HCT116 (cell line): ENCODE measurements at regions not wholly inside any gene's neighbourhood (a gene's known extent, or its start where the extent isn't known, plus 50 kb on each side); places are given as distances from the start of the nearest gene placed in this dataset.

ENCODE experiments used
- ATAC-seq: fragments of 200-7000 bp; cut with Tn5 transposase; 2 replicates; pipeline ENCODE4 v1.9.1; 2020; ENCODE audit warnings: mild to moderate bottlenecking, moderate library complexity
- BruUV-seq: library from RNA; stranded (reverse); fragments of 400-500 nt; replicated peaks from 2 replicates; lab custom pipeline; 2021; lab: Mats Ljungman, UMichigan
- CTCF ChIA-PET: fragments of 300-600 bp; sonication (Branson Sonifier 250); formaldehyde crosslinking; loops from one replicate; lab custom pipeline; 2021; ENCODE audit warnings: antibody characterized with exemption; lab: Charles Lee
- POLR2A ChIA-PET: fragments of 300-600, 350-600 bp; sonication (Branson Sonifier 250); formaldehyde crosslinking; loops from one replicate; lab custom pipeline; 2021; ENCODE audit warnings: antibody characterized with exemption; lab: Charles Lee
- RAD21 ChIA-PET, 2 experiments: fragments of 300-600 bp; sonication (Branson Sonifier 250); formaldehyde crosslinking; loops; one replicate each; lab custom pipeline; 2023; ENCODE audit warnings: low total read pairs in 2 of 2; ENCODE audit not compliant: uncharacterized antibody in 2 of 2, unreplicated experiment in 2 of 2, low non-redundant PET in 1 of 2; lab: Charles Lee
- DNase-seq: peaks from one replicate; pipeline ENCODE4 v3.0.0-alpha.2; 2010; ENCODE audit warnings: low read depth, low spot score
- H2AFZ ChIP-seq: fragments of 200-600 bp; shearing (Covaris generic), sonication (generic); 2 replicates; pipeline ENCODE4 v1.6.1; 2017; ENCODE audit warnings: low read depth, mixed run types, mixed read lengths, antibody characterized with exemption, low read length; ENCODE audit not compliant: poor library complexity, severe bottlenecking
- H3K27ac ChIP-seq: 2 replicates; pipeline ENCODE4 v1.5.1; 2012; ENCODE audit warnings: low read depth, low read length
- H3K27me3 ChIP-seq: fragments of 200-600 bp; sonication (generic); 2 replicates; pipeline ENCODE4 v1.6.1; 2016; ENCODE audit warnings: mixed run types, low read length, mixed read lengths; ENCODE audit not compliant: insufficient read depth
- H3K36me3 ChIP-seq, 2 experiments: fragments of 200-500 bp in 1 of 2; fragments of 200-600 bp in 1 of 2; sonication (Bioruptor generic) in 1 of 2; sonication (generic) in 1 of 2; 2 replicates each; pipeline versions ENCODE4 v1.5.1 to v1.6.1; 2014 to 2016; ENCODE audit warnings: low read length in 2 of 2, inconsistent platforms in 1 of 2, mixed read lengths in 1 of 2, mixed run types in 1 of 2; ENCODE audit not compliant: insufficient read depth in 2 of 2, control insufficient read depth in 1 of 2
- H3K4me1 ChIP-seq, 2 experiments: fragments of 200-600 bp in 1 of 2; sonication (generic) in 1 of 2; 2 replicates each; pipeline versions ENCODE4 v1.5.1 to v1.6.1; 2012 to 2017; ENCODE audit warnings: low read length in 2 of 2, inconsistent platforms in 1 of 2, mild to moderate bottlenecking in 1 of 2, mixed read lengths in 1 of 2, mixed run types in 1 of 2, moderate library complexity in 1 of 2; ENCODE audit not compliant: insufficient read depth in 2 of 2, control insufficient read depth in 1 of 2
- H3K4me2 ChIP-seq: fragments of 200-600 bp; sonication (generic); 2 replicates; pipeline ENCODE4 v1.6.1; 2017; ENCODE audit warnings: mixed run types, low read length, mixed read lengths
- H3K4me3 ChIP-seq, 2 experiments: fragments of 200-600 bp in 1 of 2; sonication (generic) in 1 of 2; replicated peaks in 1 of 2; 2 replicates each; pipeline ENCODE4 v1.5.1; 2011 to 2016; ENCODE audit warnings: low read length in 2 of 2, control low read depth in 1 of 2, low read depth in 1 of 2, mild to moderate bottlenecking in 1 of 2, mixed read lengths in 1 of 2, mixed run types in 1 of 2
- H3K79me2 ChIP-seq: fragments of 200-600 bp; sonication (generic); 2 replicates; pipeline ENCODE4 v1.6.1; 2017; ENCODE audit warnings: mild to moderate bottlenecking, mixed run types, low read length, moderate library complexity, mixed read lengths; ENCODE audit not compliant: insufficient read depth
- H3K9ac ChIP-seq: fragments of 200-600 bp; sonication (generic); 2 replicates; pipeline ENCODE4 v1.6.1; 2016; ENCODE audit warnings: low read length, mixed read lengths
- H3K9me2 ChIP-seq: fragments of 200-600 bp; sonication (generic), shearing (Covaris generic); 2 replicates; pipeline ENCODE4 v1.6.1; 2017; ENCODE audit warnings: mixed run types, mild to moderate bottlenecking, moderate library complexity; ENCODE audit not compliant: insufficient read depth
- H3K9me3 ChIP-seq, 2 experiments: fragments of 200-500 bp in 1 of 2; fragments of 200-600 bp in 1 of 2; sonication (Bioruptor generic) in 1 of 2; sonication (generic) in 1 of 2; 2 replicates each; pipeline ENCODE4 v1.6.1; 2014 to 2017; ENCODE audit warnings: low read length in 2 of 2, mixed read lengths in 2 of 2, inconsistent platforms in 1 of 2, low read depth in 1 of 2, mild to moderate bottlenecking in 1 of 2, mixed run types in 1 of 2, moderate library complexity in 1 of 2; ENCODE audit not compliant: control insufficient read depth in 1 of 2, insufficient read depth in 1 of 2
- H4K20me1 ChIP-seq: fragments of 200-600 bp; sonication (generic), shearing (Covaris generic); 2 replicates; pipeline ENCODE4 v1.6.1; 2017; ENCODE audit warnings: mixed run types, mild to moderate bottlenecking, moderate library complexity; ENCODE audit not compliant: insufficient read depth
- CBX3 ChIP-seq: IDR thresholded peaks from 2 replicates; pipeline ENCODE4 v1.6.1; 2012; ENCODE audit warnings: low read depth
- EGR1 ChIP-seq: IDR thresholded peaks from 2 replicates; pipeline ENCODE4 v1.6.1; 2012; ENCODE audit warnings: low read depth
- ELF1 ChIP-seq: IDR thresholded peaks from 2 replicates; pipeline ENCODE4 v1.6.1; 2012; ENCODE audit warnings: low read depth, borderline replicate concordance
- SIN3A ChIP-seq: IDR thresholded peaks from 2 replicates; pipeline ENCODE4 v1.6.1; 2012; ENCODE audit warnings: low read depth
- SP1 ChIP-seq: IDR thresholded peaks from 2 replicates; pipeline ENCODE4 v1.6.1; 2012; ENCODE audit warnings: low read depth
- intact Hi-C: fragments of 100-400 bp; cut with micrococcal nuclease; formaldehyde crosslinking; loops from 2 replicates; pipeline ENCODE4 v1.10.0; 2022
- TF ChIP-seq, protein P1 (sequence below): IDR thresholded peaks from 2 replicates; pipeline ENCODE4 v1.6.1; 2012
- TF ChIP-seq, protein P2 (sequence below): IDR thresholded peaks from 2 replicates; pipeline ENCODE4 v1.6.1; 2012

- TF ChIP-seq EGR1, result no peak
- H3K27ac ChIP-seq, result no peak overlapping the region
- BruUV-seq, result no TSS peak
- peaks cover 0 to 13% of the 10 kb centered on the region in 2 experiments; a peak in 2 of 4 replicates for H3K4me1 ChIP-seq
- intact Hi-C loops, result no loop called here
- no peaks in the 10 kb centered on the region for H3K36me3 ChIP-seq
- POLR2A ChIA-PET, result interaction anchor here (0.6 kb wide), 1 partner anchor 178 kb away, joined by 3 read pairs; no protein-coding TSS in a partner anchor
- CTCF ChIA-PET, result no interaction called here
- RAD21 ChIA-PET, result no interaction called here
- H4K20me1 ChIP-seq, result no peaks in the 10 kb centered on the region
- ATAC-seq (no peak), DNase-seq (no peak)
- no peaks in the 10 kb centered on the region for H3K79me2 ChIP-seq
- no peaks in the 10 kb centered on the region; the same call in 1 of the 2 replicates for H3K9me2 ChIP-seq
- no peak overlapping the region for H3K4me2 ChIP-seq
- H3K9ac ChIP-seq, result no peak overlapping the region
- no peaks in the 10 kb centered on the region for H3K27me3 ChIP-seq
- H3K4me3 ChIP-seq, result no peak overlapping the region
- H3K9me3 ChIP-seq, result no peaks in the 10 kb centered on the region
- H2AFZ ChIP-seq, result no peak overlapping the region
Observed at GRCh38 chr2:64344999-64345576, 108.9 kb upstream of the LGALSL start.

DNA sequence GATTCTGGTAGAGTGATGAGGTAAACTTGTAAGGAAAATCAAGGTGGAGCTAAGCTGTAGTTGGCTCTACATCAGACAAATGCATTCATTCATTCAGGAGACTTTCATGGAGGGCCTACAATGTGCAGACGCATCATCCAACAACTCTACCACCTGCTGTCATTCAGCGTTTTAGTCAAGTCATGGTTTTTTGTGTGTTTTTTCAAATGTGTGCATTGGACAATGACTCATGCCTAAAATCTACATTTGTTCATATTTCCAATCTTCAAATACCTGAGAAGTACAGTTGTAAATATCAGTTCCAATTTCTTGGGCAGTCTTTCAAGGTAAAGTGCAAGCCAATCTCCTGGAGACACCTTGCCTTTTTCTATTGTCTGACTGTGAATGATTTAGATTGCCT is 108.0 kb upstream of the LGALSL start:
- Histone ChIP-seq H4K20me1 (no peaks in the 10 kb centered on the region), H3K79me2 (no peaks in the 10 kb centered on the region), H2AFZ (no peak overlapping the region), H3K9me3 (no peaks in the 10 kb centered on the region), H3K4me2 (no peak overlapping the region), H3K9me2 (no peaks in the 10 kb centered on the region; the same call in 1 of the 2 replicates), H3K27ac (no peak overlapping the region), H3K4me3 (no peak overlapping the region), H3K4me1 (peaks cover 0 to 13% of the 10 kb centered on the region in 2 experiments; a peak in 2 of 4 replicates), H3K27me3 (no peaks in the 10 kb centered on the region), H3K9ac (no peak overlapping the region), H3K36me3 (no peaks in the 10 kb centered on the region)
- CTCF ChIA-PET, result no interaction called here
- RAD21 ChIA-PET, result no interaction called here
- POLR2A ChIA-PET, result no interaction called here
- TF ChIP-seq, protein P1, sequence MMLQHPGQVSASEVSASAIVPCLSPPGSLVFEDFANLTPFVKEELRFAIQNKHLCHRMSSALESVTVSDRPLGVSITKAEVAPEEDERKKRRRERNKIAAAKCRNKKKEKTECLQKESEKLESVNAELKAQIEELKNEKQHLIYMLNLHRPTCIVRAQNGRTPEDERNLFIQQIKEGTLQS, result no peak
- TF ChIP-seq ELF1, result no peak
- no peak for TF ChIP-seq SIN3A
- no peak for TF ChIP-seq SP1
- TF ChIP-seq, protein P2, sequence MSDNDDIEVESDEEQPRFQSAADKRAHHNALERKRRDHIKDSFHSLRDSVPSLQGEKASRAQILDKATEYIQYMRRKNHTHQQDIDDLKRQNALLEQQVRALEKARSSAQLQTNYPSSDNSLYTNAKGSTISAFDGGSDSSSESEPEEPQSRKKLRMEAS, result no peak
- TF ChIP-seq CBX3, result no peak
- ATAC-seq (no peak), DNase-seq (no peak)
- no TSS peak for BruUV-seq
- intact Hi-C loops, result no loop called here
